HepG2 (cell line): ENCODE measurements at regions not wholly inside any gene's neighbourhood (a gene's known extent, or its start where the extent isn't known, plus 50 kb on each side); places are given as distances from the start of the nearest gene placed in this dataset.

ENCODE experiments used
- ATAC-seq: fragments of 200-7000 bp; cut with Tn5 transposase; 3 replicates; pipeline ENCODE4 v1.9.1; 2020; ENCODE audit warnings: mild to moderate bottlenecking, moderate library complexity
- BruUV-seq: library from RNA; stranded (reverse); fragments of 400-500 nt; replicated peaks from 2 replicates; lab custom pipeline; 2021; lab: Mats Ljungman, UMichigan
- CTCF ChIA-PET: fragments of 300-600 bp; formaldehyde crosslinking; extraction: SDS; loops from one replicate; lab custom pipeline; 2021; ENCODE audit warnings: low total read pairs, inconsistent platforms, low intra/inter-chr PET ratio; lab: Yijun Ruan, JAX
- POLR2A ChIA-PET: fragments of 350-600 bp; sonication (Branson Sonifier 250); formaldehyde crosslinking; loops from one replicate; lab custom pipeline; 2020; ENCODE audit warnings: antibody characterized with exemption, inconsistent platforms; lab: Yijun Ruan, JAX
- DNase-seq: peaks from one replicate; pipeline ENCODE4 v3.0.0-alpha.2; 2015; ENCODE audit warnings: low spot score
- FAIRE-seq: peaks from 3 replicates; lab custom pipeline; 2011; peaks lifted over from hg19 to GRCh38; lab: Jason Lieb, UNC
- H2AFZ ChIP-seq: one replicate; pipeline ENCODE4 v1.6.1; 2011; ENCODE audit warnings: low read length, inconsistent platforms
- H3K27ac ChIP-seq: fragments of 300-600 bp; 3 replicates; pipeline ENCODE4 v1.8.0; 2011; ENCODE audit warnings: mixed run types, mild to moderate bottlenecking, mixed read lengths, low read length, inconsistent platforms; ENCODE audit not compliant: insufficient read depth; ENCODE audit errors: extremely low read length
- H3K27me3 ChIP-seq, 2 experiments: fragments of 200-600 bp in 1 of 2; 2 replicates in 1 of 2; 3 replicates in 1 of 2; pipeline versions ENCODE4 v1.6.0 to v1.8.0; 2011; ENCODE audit warnings: low read length in 2 of 2, mild to moderate bottlenecking in 2 of 2, moderate library complexity in 2 of 2, inconsistent platforms in 1 of 2; ENCODE audit not compliant: insufficient read depth in 2 of 2, control insufficient read depth in 1 of 2
- H3K36me3 ChIP-seq, 2 experiments: fragments of 200-600 bp in 1 of 2; replicated peaks in 1 of 2; 2 replicates in 1 of 2; 3 replicates in 1 of 2; pipeline versions ENCODE4 v1.5.1 to v1.8.0; 2011; ENCODE audit warnings: low read length in 2 of 2, inconsistent platforms in 1 of 2; ENCODE audit not compliant: insufficient read depth in 2 of 2, control insufficient read depth in 1 of 2
- H3K4me1 ChIP-seq: 2 replicates; pipeline ENCODE4 v1.5.1; 2012; ENCODE audit warnings: low read length, inconsistent platforms; ENCODE audit not compliant: insufficient read depth
- H3K4me2 ChIP-seq: 2 replicates; pipeline ENCODE4 v1.6.0; 2011; ENCODE audit warnings: low read depth, low read length, inconsistent platforms
- H3K4me3 ChIP-seq, 3 experiments: fragments of 200-600 bp in 1 of 3; sonication (generic), shearing (Covaris generic) in 1 of 3; replicated peaks in 1 of 3; 2 replicates each; pipeline ENCODE4 v1.5.1; 2011 to 2016; ENCODE audit warnings: low read length in 3 of 3, inconsistent platforms in 2 of 3, low read depth in 2 of 3, mild to moderate bottlenecking in 2 of 3, control low read depth in 1 of 3, mixed read lengths in 1 of 3; ENCODE audit not compliant: insufficient read depth in 1 of 3
- H3K79me2 ChIP-seq: one replicate; pipeline ENCODE4 v1.6.1; 2011; ENCODE audit warnings: low read length, inconsistent platforms; ENCODE audit not compliant: insufficient read depth
- H3K9ac ChIP-seq: 2 replicates; pipeline ENCODE4 v1.6.0; 2011; ENCODE audit warnings: mild to moderate bottlenecking, low read depth, low read length, inconsistent platforms; ENCODE audit not compliant: insufficient read depth
- H3K9me3 ChIP-seq: 2 replicates; pipeline ENCODE4 v1.5.1; 2012; ENCODE audit warnings: mild to moderate bottlenecking, low read length
- H4K20me1 ChIP-seq: 2 replicates; pipeline ENCODE4 v1.6.0; 2011; ENCODE audit warnings: inconsistent platforms, mild to moderate bottlenecking, low read length, moderate library complexity; ENCODE audit not compliant: insufficient read depth
- ARID2 ChIP-seq: sonication (generic); formaldehyde crosslinking; IDR thresholded peaks from 2 replicates; pipeline ENCODE4 v1.8.1; 2022; ENCODE audit warnings: mild to moderate bottlenecking, missing genetic modification reagents, borderline replicate concordance
- NFKB2 ChIP-seq: sonication (generic); formaldehyde crosslinking; IDR thresholded peaks from 2 replicates; pipeline ENCODE4 v1.4.0; 2020; ENCODE audit warnings: missing genetic modification reagents, borderline replicate concordance
- NR2F6 ChIP-seq, 2 experiments: IDR thresholded peaks; 2 replicates each; pipeline ENCODE4 v1.6.1; 2016; ENCODE audit warnings: antibody characterized with exemption in 1 of 2, mild to moderate bottlenecking in 1 of 2
- SETDB1 ChIP-seq: sonication (generic); formaldehyde crosslinking; IDR thresholded peaks from 2 replicates; pipeline ENCODE4 v1.5.1; 2020; ENCODE audit warnings: missing genetic modification reagents, mild to moderate bottlenecking, borderline replicate concordance
- ZMAT3 ChIP-seq: sonication (generic); formaldehyde crosslinking; conservative IDR thresholded peaks from 2 replicates; pipeline ENCODE4 v1.7.0; 2021; ENCODE audit warnings: missing genetic modification reagents
- ZMYM2 ChIP-seq: sonication (generic); formaldehyde crosslinking; IDR thresholded peaks from 2 replicates; pipeline ENCODE4 v1.8.0; 2022; ENCODE audit warnings: mild to moderate bottlenecking, missing genetic modification reagents
- ZNF225 ChIP-seq: sonication (generic); formaldehyde crosslinking; IDR thresholded peaks from 2 replicates; pipeline ENCODE4 v1.4.0; 2020; ENCODE audit warnings: mild to moderate bottlenecking, missing genetic modification reagents
- ZNF382 ChIP-seq: sonication (generic); formaldehyde crosslinking; IDR thresholded peaks from 2 replicates; pipeline ENCODE4 v1.5.0; 2020; ENCODE audit warnings: missing genetic modification reagents, mild to moderate bottlenecking, borderline replicate concordance
- ZNF468 ChIP-seq: sonication (generic); formaldehyde crosslinking; IDR thresholded peaks from 2 replicates; pipeline ENCODE4 v1.8.0; 2022; ENCODE audit warnings: mild to moderate bottlenecking, moderate library complexity, missing genetic modification reagents
- ZNF530 ChIP-seq: sonication (generic); formaldehyde crosslinking; IDR thresholded peaks from 2 replicates; pipeline ENCODE4 v1.5.0; 2020; ENCODE audit warnings: low read depth, mild to moderate bottlenecking, missing genetic modification reagents
- ZNF660 ChIP-seq: sonication (generic); formaldehyde crosslinking; IDR thresholded peaks from 2 replicates; pipeline ENCODE4 v1.5.1; 2020; ENCODE audit warnings: mild to moderate bottlenecking, low read depth, missing genetic modification reagents, borderline replicate concordance
- ZNF777 ChIP-seq: sonication (generic); formaldehyde crosslinking; IDR thresholded peaks from 2 replicates; pipeline ENCODE4 v1.4.0; 2020; ENCODE audit warnings: missing genetic modification reagents
- WGBS: methylation state at CpG from one replicate; pipeline ENCODE4 v1.1.6; 2017; ENCODE audit warnings: low lambda C conversion rate; 5-methylcytosine and 5-hydroxymethylcytosine counted together
- in situ Hi-C: cut with HindIII; loops from 2 replicates; pipeline ENCODE4 v1.10.0; 2017; ENCODE audit warnings: low pct_unique_long_range_greater_than_20kb; ENCODE audit not compliant: extremely low pct_ligation_motif_present
- intact Hi-C: fragments of 100-400 bp; cut with micrococcal nuclease; formaldehyde crosslinking; loops from one replicate; pipeline ENCODE4 v1.10.0; 2022; ENCODE audit not compliant: unreplicated experiment
- TF ChIP-seq, protein P1 (sequence below): sonication (generic); formaldehyde crosslinking; IDR thresholded peaks from 2 replicates; pipeline ENCODE4 v1.5.0; 2020; ENCODE audit warnings: missing genetic modification reagents
- TF ChIP-seq, protein P2 (sequence below): sonication (generic); formaldehyde crosslinking; IDR thresholded peaks from 2 replicates; pipeline ENCODE4 v1.4.0; 2020; ENCODE audit warnings: missing genetic modification reagents; ENCODE audit errors: not compliant biosample characterization
- TF ChIP-seq, protein P3 (sequence below): sonication (generic); formaldehyde crosslinking; IDR thresholded peaks from 2 replicates; pipeline ENCODE4 v1.5.0; 2020; ENCODE audit warnings: mild to moderate bottlenecking, missing genetic modification reagents

DNA sequence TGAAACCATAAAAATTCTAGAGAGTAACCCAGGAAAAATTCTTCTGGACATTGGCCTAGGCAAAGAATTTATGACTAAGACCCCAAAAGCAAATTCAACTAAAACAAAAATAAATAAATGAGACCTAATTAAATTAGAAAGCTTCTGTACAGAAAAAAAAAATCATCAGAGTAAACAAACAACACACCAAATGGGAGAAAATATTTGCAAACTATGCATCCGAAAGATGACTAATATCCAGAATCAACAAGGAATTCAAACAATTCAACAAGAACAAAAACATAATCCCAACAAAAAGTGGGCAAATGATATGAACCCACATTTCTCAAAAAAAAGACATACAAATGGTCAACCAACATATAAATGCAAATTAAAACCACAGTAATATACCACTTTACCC is 242.6 kb upstream of the CDYL start:
- H3K4me3 ChIP-seq, result no peak overlapping the region
- no peak overlapping the region for H3K9ac ChIP-seq
- H4K20me1 ChIP-seq, result no peaks in the 10 kb centered on the region
- FAIRE-seq, result no peak
- H3K4me1 ChIP-seq, result no peaks in the 10 kb centered on the region
- H3K27me3 ChIP-seq, result no peaks in the 10 kb centered on the region
- WGBS, result 89% methylated on average over 1 of the region's 1 CpG
- H3K27ac ChIP-seq, result no peak overlapping the region
- H2AFZ ChIP-seq, result no peak overlapping the region
- no peak for ATAC-seq
- no peaks in the 10 kb centered on the region for H3K9me3 ChIP-seq
- no peaks in the 10 kb centered on the region for H3K36me3 ChIP-seq
- no peaks in the 10 kb centered on the region for H3K79me2 ChIP-seq
- no peak for TF ChIP-seq ZMAT3 (CRISPR knock-in tag)
- no peak for TF ChIP-seq ZNF530 (CRISPR knock-in tag)
- TF ChIP-seq SETDB1, result no peak
- TF ChIP-seq, protein P1, sequence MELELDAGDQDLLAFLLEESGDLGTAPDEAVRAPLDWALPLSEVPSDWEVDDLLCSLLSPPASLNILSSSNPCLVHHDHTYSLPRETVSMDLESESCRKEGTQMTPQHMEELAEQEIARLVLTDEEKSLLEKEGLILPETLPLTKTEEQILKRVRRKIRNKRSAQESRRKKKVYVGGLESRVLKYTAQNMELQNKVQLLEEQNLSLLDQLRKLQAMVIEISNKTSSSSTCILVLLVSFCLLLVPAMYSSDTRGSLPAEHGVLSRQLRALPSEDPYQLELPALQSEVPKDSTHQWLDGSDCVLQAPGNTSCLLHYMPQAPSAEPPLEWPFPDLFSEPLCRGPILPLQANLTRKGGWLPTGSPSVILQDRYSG (CRISPR knock-in tag), result no peak
- no TSS peak for BruUV-seq
- intact Hi-C loops, result no loop called here
- DNase-seq, result no peak
- ChIA-PET POLR2A (no interaction called here), CTCF (no interaction called here)
- H3K4me2 ChIP-seq, result no peak overlapping the region
- in situ Hi-C loops, result no loop called here

DNA sequence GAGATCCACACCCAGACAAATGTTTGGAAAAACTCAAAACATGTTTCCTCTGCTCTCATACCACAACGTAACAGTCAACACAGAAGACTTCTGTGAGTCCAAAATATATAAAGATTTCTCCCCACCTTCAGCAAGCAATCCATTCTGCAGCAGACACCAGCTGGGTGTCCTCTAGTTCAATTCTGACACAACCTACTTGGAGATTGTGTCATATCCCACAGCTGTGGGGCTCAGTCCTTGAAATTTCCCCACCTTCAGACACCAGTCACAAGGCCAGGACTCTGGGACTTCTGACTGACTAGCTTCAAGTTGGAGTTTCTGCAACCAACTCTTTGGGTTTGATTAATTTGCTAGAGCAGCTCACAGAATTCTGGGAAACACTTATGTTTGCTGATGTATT is 244.8 kb upstream of the CDYL start:
- H2AFZ ChIP-seq, result no peak overlapping the region
- in situ Hi-C loops, result no loop called here
- no TSS peak for BruUV-seq
- TF ChIP-seq NFKB2 (CRISPR knock-in tag) (no peak), ZNF382 (CRISPR knock-in tag) (no peak), ZNF660 (CRISPR knock-in tag) (no peak), ZNF468 (CRISPR knock-in tag) (no peak), ARID2 (no peak), ZNF225 (CRISPR knock-in tag) (no peak), ZMYM2 (no peak), NR2F6 (IDR thresholded peaks at IDR 0.05) (no peak), NR2F6 (CRISPR knock-in tag; IDR thresholded peaks at IDR 0.05) (no peak), ZNF777 (no peak)
- TF ChIP-seq, protein P2, sequence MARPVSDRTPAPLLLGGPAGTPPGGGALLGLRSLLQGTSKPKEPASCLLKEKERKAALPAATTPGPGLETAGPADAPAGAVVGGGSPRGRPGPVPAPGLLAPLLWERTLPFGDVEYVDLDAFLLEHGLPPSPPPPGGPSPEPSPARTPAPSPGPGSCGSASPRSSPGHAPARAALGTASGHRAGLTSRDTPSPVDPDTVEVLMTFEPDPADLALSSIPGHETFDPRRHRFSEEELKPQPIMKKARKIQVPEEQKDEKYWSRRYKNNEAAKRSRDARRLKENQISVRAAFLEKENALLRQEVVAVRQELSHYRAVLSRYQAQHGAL (CRISPR knock-in tag), result no peak
- TF ChIP-seq, protein P3, sequence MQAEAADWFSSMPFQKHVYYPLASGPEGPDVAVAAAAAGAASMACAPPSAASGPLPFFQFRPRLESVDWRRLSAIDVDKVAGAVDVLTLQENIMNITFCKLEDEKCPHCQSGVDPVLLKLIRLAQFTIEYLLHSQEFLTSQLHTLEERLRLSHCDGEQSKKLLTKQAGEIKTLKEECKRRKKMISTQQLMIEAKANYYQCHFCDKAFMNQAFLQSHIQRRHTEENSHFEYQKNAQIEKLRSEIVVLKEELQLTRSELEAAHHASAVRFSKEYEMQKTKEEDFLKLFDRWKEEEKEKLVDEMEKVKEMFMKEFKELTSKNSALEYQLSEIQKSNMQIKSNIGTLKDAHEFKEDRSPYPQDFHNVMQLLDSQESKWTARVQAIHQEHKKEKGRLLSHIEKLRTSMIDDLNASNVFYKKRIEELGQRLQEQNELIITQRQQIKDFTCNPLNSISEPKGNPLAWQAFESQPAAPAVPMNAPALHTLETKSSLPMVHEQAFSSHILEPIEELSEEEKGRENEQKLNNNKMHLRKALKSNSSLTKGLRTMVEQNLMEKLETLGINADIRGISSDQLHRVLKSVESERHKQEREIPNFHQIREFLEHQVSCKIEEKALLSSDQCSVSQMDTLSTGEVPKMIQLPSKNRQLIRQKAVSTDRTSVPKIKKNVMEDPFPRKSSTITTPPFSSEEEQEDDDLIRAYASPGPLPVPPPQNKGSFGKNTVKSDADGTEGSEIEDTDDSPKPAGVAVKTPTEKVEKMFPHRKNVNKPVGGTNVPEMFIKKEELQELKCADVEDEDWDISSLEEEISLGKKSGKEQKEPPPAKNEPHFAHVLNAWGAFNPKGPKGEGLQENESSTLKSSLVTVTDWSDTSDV, result no peak

More for the DNA sequence above, 244.8 kb upstream of the CDYL start:
- ChIA-PET CTCF (no interaction called here), POLR2A (no interaction called here)
- H3K36me3 ChIP-seq, result no peaks in the 10 kb centered on the region
- H3K79me2 ChIP-seq, result no peaks in the 10 kb centered on the region
- H4K20me1 ChIP-seq, result no peaks in the 10 kb centered on the region
- no peak overlapping the region for H3K27ac ChIP-seq
- no peaks in the 10 kb centered on the region for H3K4me1 ChIP-seq
- intact Hi-C loops, result no loop called here
- no peak overlapping the region for H3K4me2 ChIP-seq
- no peak overlapping the region for H3K4me3 ChIP-seq
- FAIRE-seq (no peak), ATAC-seq (no peak), DNase-seq (no peak)
- no peaks in the 10 kb centered on the region for H3K9me3 ChIP-seq
- H3K9ac ChIP-seq, result no peak overlapping the region
- 0% methylated on average over 1 of the region's 1 CpG for WGBS
- H3K27me3 ChIP-seq, result no peaks in the 10 kb centered on the region
